Bone marrow (tissue), 2 donors: ENCODE measurements at regions not wholly inside any gene's neighbourhood (a gene's known extent, or its start where the extent isn't known, plus 50 kb on each side); places are given as distances from the start of the nearest gene placed in this dataset.

ENCODE experiments used
- DNase-seq, 2 donors: peaks; one replicate each; lab custom pipeline; 2025; lab: John Stamatoyannopoulos, UW

DNA sequence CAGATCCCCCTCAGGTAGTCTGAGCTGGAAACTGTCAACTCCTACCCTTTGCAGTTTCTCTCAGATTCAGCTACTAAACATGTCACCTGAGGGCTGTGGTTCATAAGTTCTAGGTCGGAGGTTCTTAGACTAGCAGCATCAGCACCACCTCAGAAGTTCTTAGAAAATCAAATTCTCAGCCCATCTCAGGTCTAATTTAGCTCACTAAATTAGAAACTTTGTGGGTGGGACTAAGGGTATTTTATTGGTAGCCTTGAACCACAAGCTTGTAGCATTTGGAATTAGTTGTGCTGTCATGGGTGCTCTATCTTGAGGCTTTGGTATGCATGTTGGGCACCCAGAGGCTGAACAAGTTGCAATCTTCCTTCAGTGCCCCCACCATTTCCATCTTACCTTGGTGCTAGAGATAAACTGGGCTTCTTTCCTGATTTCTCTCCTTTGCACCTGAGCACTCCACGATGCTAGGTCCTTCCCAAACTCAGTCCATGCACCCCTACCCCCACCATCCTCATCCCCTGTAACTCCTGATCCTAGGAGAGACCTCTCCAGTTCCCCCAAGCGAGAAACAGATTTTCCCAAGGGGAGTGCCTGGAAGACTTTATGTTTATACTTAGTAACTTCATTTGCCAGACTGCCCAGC, 54.2 kb downstream of the S1PR1 start:
- no peak for DNase-seq

DNA sequence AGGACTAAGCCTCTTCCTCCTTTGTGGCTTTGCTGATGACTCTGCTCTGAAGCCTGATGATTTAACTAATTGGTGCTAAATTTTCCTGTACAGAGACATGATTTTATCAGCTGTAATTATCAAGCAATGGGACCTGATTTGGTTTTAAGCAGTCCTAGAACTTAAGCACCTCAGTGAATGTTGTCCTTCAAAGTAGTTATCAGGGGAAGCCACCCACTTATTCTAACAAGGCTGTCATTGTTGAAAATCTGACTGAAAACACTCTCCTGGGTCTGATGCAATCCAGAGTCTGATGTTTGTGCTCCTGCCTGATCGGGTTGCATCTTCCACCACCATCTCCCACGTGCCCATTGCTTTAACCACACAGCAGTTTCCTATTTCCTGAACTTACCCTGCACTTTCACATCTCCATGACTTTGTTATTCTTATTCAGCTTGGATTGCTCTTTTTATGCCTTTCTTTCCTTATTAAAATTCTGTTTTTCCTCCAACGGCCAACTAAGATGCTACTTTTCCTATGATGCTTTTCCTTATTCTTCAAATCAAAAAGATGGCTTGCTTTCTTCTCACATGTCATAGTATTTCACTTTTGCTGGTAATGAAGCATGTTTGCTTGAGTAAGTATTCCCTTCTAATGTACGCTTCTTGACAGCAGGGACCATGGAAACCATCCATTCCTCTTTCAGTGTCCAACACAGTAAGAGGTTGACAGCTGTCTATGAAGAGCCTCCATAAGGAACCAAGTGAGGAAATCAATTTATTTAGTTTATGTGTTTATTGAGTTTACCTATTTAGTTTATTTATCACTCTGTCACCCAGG, 55.0 kb downstream of the S1PR1 start:
- DNase-seq, result peak; percentile 3 to 84

DNA sequence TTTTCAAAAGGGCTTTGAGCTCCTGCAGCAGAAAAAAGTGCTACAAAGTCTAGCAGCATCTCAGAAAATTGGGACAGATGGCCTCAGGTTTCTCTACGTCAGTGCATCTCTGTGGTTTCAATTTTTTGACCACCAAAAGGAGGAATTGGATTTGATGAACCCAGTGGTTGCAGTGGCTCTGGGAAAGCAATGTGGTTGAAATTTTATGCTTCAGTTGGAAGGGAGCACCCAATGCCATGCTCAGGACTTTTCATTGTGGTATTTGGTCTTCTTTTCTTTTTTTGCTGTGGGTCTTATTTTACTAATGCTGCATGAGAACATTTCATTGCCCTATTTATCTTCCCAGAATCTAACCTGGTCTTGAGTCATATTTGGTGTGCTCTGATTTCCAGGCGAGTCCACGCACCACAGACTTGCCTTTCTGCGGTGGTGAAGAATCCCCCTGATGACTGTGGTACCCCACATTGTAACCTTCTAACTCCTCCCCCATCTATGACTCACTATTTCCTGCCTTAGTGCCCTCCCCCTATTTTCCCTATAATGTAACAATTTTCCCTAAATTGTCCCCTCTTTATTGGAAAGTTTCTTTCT, 56.7 kb downstream of the S1PR1 start:
- no peak for DNase-seq

DNA sequence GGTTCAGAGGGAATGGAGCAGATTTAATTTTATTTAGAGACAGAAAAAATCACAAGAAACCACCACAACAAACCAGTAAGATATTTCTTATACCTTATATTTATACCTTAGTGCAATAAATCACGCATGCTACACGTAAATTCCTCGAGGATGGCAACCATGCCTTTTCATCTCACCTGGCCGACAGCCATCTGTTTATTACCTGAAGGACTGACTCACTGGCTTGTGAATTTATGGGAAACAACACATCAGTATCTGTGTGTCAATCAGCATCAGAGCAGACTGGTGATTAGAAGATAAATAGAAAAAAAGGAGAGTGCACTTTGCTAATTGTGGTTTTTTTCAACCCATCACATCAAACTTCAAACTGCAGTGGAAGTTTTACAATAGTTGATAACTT, 58.4 kb downstream of the S1PR1 start:
- DNase-seq, result no peak

DNA sequence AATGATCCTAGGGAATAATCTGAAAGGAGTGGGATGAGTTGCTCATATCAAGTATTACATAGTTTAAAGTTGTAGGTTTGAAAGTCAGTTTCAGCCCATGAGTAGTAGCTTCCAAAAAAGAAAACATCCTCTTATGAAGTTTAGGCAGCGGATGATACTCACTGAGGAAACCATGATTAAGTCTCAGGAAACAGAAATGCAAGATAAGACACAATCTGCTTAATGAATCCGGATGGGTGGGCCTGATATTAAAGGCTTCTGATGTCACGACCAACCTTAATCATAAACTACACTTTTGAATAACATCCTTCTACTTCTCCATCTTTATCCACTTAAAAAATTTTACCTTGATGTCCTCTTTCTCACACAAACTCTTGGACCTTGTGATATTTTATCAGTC, 61.8 kb downstream of the S1PR1 start:
- peak in 1 of 2 donors; percentile 85 for DNase-seq

DNA sequence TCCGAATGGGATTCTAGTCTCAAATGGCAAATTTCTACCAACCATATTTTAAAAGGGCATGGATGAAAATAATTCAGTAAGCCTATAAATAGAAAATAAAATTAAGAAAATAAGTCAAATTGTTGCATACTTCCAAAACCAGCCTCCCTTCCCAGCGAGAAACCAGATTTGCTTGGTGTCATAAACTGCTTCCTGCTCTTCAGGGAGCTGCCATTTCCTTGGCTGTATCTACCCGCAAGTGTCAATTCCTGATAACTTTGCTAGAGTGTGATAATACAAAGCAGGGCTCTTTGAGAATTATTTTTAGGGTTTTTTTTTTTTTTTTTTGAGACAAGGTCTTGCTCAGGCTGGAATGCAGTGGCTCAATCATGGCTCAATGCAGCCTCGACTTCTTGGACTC, 62.3 kb downstream of the S1PR1 start:
- no peak for DNase-seq

DNA sequence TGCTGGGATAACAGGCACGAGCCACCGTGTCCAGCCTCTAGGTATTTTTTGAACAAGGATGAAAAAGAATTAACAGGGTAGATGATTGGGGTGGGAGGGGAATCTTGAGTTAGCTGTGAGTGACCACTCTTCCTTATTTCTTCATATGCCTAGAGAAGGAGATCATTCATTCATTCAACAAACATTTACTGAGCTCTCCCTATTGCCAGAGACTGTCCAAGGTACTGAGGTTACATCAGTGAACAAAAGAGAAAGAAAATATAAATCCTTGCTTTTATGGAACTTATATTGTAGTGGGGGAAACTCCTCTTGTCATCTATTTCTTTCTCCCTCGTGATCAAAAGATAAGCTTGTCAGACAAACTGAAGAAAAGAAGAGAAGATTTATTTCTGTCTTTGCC, 62.9 kb downstream of the S1PR1 start:
- no peak for DNase-seq

DNA sequence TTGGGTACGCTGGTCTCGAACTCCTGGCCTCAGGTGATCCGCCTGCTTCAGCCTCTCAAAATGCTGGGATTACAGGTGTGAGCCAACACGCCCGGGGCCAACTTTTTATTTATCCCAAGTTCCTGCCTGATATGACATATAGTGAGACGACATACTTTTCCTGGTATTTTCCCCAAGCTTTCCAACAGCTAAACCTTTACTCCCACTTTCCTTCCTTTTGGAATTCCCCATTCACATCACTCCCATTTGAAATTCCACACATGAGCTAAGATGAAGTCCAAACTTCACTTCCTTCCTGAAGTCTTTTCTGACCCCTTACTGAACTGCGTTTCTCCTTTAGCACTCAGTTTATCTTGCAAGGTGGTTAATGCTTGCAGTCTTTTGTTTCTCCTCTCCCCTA, 64.1 kb downstream of the S1PR1 start:
- no peak for DNase-seq

DNA sequence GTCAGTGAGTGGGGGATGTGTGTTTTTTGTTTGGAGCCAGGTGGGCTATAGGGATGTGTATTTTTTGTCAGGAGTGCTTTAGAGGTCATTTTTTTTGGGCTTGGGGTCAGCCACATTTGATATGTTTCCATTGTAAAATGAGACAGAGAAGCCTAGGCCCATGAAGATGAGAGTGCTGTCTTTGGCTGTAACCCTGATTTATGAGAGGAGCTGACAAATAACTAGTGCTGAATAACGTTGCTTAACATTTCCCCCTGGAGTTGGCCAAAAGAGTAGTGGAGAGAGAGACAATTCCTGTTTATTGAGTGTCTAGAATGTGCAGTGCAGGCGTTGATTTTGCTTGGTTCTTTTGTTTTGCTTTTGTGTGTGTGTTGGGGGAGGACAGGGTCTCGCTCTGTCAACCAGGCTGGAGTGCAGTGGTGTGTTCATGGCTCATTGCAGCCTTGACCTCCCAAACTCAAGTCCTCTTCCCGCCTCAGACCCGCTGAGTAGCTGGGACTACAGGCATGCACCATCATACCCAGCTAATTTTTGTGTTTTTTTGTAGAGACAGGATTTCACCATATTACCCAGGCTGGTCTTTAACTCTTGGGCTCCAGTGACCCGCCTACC, 64.7 kb downstream of the S1PR1 start:
- DNase-seq, result no peak

DNA sequence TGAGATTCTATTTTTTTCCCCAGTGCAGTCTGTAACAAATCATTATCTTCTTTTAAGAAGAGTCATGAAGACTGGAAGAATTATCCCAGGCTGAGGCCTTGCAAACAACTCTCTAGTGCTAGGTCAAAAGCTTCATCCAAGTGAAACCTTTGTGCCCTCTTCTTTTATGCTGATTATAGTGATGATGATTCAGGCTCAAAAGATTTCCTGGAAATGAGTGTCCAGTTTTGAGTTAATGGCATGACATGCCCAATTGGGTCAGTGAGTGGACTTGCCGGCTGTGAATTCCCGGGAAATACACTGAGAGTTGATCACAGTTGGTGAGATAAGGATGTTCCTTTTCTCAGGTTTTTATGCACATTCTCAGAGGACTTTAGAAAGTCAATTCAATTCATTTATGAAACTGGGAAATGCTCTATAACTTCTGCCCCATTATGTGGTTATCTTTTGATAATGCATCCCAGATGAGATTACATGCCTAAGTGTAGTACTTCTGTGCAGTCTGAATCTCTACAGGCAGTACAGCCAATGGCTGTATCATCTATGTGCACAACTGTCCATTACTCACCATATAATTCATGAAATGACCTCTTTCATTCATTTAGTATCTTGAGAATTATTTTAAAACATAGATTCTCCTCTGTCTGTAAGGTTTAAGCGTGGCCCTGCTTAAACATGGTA, 66.2 kb downstream of the S1PR1 start:
- DNase-seq, result no peak

DNA sequence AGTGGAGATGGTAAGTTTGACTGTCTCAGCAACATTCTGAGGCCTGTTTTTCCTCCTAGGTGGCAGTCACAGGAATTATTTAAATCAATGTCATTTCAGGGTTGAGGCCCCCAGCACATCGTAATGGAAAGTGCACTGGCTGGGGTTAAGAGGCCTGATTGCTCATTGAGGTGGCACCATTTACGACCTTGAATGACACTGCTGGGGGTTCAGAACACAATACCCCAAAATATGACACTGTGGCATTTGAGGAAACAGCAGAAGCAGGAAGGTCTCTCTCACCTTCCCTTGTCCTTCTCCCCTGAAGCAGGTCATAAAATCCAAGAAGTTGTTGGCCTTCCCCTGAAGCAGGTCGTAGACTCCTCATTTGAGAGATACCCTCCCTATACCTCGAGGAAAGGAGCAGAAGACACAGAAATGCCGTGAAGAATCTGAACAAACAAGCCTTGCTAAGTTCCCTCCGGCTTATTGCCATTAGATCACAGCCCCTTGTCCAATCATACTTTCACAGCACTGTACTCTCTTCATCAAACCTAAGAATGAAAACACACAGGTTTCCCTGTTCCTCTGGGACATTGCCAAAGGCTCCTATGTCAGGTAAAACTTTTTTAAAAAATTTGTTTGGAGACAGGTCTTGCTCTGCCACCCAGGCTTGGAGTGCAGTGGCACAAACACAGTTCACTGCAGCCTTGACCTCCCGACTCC, 71.3 kb downstream of the S1PR1 start:
- DNase-seq, result no peak

DNA sequence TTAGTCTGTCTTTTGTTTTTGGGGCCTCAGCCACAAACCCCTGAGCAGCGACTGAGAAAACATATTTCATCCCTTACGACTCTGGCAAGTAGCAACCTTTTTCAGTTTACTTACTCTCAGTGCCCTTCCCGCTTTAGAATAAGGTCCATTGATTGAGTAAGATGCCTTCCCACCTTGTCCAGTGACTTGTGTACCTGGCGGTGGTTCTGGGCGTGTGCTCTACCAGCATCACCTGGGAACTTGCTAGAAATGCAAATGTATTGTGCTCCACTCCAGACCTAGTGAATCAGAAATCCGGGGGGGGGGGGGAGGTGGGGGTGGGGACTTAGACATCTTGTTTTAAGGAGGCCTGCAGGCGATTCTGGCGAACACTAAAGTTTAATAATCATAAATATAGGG, 72.1 kb downstream of the S1PR1 start:
- DNase-seq, result no peak

DNA sequence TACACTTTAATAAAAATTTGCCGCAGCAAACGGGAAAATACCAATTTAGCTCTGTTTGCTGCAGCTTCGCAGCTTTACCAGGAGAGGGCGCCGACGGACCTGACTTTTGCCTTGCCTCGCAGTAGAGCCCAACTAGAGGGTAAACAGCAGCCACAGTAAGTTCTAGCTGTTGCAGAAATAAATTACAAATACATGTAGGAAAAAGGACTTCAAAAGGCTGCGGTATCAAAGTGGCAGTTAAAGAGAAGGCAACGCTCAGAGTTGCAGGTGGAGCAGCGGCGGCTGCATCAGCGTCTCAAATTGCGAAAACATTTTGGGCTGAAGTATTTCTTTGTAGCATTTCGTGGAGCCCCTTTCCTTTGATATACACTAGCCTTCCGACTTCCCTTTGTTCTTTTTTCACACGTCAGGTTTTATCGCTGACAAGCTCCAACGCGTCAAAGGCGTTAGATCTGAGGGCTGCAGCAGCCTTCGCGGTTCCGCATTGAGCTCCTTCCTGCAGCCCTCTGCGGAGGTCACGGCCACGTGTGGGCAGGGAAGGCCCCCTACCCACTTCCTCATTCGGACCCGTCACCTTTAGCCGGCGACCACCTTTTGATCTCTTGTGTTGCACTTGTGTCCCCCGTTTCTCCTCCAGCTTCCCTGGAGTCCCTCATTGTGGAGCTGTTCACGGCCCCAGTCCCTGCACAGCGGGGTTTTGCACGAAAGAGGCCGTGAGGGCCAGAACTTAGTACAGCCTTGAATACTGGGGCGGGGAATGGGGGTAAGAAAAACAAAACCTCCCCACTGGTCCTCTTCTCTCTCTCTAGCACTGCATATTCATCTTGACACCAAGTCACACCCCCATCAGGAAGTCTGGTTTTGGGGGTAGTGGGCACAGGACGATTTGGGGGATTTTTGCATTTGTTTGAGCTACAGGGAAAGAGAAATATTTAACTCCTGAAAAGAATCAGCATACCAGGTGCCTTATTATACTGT, 72.8 kb downstream of the S1PR1 start:
- DNase-seq, result peak; percentile 11 to 47

DNA sequence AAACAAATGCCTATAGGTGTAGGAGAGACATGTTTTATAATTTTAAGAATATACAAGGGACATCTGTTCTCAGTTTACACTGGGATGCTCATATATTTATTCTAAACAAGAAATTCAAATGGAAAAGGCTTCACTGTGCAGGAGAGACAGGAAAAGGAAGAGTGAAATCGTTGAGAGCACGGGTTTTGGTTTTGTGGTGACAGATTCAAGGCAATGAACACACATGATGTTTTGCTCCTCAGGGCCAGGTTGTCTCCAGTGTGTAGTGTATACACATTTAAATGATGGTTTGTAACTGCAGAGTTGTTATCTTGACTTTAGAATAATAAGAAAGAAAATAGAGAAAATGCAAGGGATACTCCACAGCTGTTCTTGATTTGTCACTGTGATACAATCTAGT, 73.7 kb downstream of the S1PR1 start:
- DNase-seq, result no peak

DNA sequence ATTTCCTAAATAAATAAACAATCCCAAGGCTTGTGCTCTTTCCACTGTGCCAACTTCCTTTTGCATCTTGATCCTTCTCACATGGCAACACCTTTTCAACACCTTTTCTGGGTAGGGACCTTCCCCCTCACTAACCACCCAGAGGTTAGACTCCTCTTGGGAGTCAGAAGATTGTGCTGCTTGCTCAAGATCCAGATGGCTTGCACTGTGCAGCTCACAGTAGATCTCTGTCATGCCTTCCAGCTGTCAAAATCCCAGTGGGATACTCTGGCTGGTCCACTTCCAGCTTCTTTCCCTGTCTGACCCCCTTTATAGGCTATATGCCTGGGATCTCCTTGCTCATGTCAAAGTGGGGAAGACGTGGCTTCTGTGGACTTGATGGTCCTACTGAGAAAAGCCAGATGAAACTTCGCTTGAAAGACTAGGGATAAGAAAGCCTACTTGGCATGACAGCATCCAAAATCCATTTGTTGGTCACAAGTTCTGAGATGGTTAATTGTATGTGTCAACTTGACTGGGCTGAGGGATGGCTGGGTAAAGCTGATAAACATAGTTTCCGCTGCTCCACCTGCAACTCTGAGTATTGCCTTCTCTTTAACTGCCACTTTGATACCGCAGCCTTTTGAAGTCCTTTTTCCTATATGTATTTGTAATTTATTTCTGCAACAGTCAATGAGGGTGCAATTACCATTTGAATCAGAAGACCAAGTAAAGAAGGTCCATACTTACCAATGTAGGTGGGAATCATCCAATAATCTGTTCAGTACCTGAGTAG, 74.5 kb downstream of the S1PR1 start:
- DNase-seq, result no peak

DNA sequence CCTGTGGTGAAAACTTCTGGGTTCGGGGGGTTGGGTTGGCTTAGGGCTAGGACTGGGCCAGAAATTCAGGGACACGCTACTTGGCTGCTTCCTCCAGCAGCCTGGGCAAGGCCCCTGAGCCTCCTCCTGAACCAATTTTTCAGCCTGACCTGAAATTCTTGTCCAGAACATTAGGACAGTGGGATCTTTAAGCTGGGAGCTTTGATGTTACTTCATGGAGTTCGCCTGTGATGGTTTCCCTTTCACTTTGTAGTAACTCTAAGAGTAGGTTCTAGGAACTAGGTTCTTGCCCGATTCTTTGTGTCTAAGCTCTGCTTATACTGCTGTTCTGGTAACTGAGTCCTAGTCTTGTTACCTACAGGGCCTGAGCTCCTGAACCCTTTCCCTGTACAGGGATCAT, 75.3 kb downstream of the S1PR1 start:
- no peak for DNase-seq

DNA sequence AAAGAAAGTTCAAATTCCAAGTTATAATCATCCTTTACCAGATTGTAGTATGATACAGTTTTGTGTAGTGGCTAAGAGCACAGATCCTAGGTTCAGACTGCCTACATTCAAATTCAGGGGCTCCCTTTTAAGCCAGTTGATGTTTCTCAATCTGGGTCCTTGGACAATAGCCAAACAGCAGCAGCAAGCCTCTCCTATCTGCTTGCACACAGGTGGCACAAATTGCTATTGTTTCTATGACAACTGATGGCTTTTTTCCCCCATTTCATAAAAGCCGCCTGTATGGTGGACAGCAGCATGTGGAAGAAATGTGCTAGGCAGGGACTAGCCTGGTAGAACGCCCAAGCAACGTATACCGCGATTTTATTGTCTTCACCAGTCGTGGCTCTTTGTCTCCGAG, 76.5 kb downstream of the S1PR1 start:
- DNase-seq, result no peak

DNA sequence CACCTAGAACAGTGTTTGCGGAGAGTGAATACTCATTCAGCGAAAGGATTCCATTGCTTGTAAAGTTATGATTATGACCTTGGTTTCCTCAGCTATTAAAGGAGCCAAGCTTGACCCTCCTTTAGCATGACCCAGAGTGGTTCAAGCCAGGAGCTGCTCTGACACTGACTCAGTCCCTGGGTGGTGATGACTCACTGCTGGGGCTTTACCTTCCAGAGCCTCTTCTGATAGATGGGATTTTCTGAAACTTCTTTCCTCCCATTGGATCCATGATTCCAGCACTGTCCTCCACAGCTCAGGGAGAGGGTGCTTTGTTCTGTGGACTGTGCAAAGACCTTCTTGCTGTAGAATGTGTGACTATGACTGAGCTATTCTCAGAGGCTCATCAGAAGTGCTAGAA, 77.4 kb downstream of the S1PR1 start:
- no peak for DNase-seq

DNA sequence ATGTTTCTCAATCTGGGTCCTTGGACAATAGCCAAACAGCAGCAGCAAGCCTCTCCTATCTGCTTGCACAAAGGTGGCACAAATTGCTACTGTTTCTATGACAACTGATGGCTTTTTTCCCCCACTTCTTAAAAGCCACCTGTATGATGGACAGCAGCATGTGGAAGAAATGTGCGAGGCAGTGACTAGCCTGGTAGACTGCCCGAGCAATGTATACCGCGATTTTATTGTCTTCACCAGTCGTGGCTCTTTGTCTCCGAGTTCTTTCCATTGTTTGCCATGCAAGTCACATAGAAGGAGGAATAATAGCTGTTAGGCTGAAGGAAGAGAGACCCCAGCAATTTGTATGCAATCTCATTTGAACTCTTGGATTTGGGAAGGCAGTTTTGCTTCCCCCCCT, 79.4 kb downstream of the S1PR1 start:
- DNase-seq, result no peak

DNA sequence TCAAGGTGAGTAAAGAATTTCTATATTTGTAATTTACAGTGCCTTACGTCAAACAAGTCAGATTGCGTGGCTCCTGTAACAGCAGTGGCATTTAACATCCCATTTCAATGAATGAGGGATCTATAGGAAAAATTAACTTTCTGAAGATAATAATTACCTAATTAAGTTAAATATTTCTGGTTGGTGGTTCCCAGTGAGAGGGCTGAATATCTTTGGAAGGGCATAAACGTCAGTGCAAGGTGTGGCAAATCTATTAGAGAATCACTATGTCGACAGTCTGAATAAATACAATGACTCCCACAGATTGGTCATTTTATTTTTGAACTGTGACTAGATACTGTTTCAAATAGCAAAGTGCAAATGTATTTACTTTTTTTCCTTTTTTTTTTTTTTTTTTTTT, 80.0 kb downstream of the S1PR1 start:
- no peak for DNase-seq
